ENCODE measurements at regions not wholly inside any gene's neighbourhood (a gene's known extent, or its start where the extent isn't known, plus 50 kb on each side); places are given as distances from the start of the nearest gene placed in this dataset.

- ChIA-PET CTCF (no interaction called here), POLR2A (no interaction called here)
- ATAC-seq (no peak), DNase-seq (no peak)
- no peaks in the 10 kb centered on the region for H3K27me3 Mint-ChIP-seq (ENCODE audit: low read depth)
- H3K9me3 Mint-ChIP-seq (ENCODE audit: insufficient read depth): peaks cover 4% of the 10 kb centered on the region
- H3K4me1 Mint-ChIP-seq (ENCODE audit: low read depth): peaks cover 9% of the 10 kb centered on the region
- no peak overlapping the region for H3K4me3 Mint-ChIP-seq
- H3K36me3 Mint-ChIP-seq (ENCODE audit: low read depth): no peaks in the 10 kb centered on the region
- no peak overlapping the region for H3K27ac Mint-ChIP-seq
Measured at GRCh38 chr3:144189044-144189443, 217.4 kb downstream of the DIPK2A start.

DNA sequence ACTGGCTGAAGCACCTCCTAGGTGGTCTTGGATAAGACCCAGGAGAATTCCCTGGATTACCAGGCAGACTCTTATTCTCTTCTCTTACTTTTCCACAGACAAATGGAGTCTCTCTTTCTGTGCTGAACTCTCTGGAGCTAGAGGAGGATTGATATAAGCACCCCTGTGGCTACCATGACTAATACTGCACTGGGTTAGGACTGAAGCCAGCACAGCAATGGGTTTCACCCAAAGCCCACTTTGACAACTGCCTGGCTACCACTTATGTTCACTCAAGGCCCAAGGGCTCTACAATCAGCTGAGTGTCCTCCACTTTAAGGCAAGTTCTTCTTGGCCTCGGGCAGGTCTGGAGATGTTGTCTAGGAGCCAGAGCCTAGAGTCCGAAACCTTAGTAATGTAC lies 225.5 kb downstream of the DIPK2A start:
- Mint-ChIP-seq H3K4me1 (ENCODE audit: low read depth) (no peaks in the 10 kb centered on the region), H3K4me3 (no peak overlapping the region), H3K27ac (no peak overlapping the region), H3K9me3 (ENCODE audit: insufficient read depth) (no peaks in the 10 kb centered on the region), H3K27me3 (ENCODE audit: low read depth) (no peaks in the 10 kb centered on the region), H3K36me3 (ENCODE audit: low read depth) (no peaks in the 10 kb centered on the region)
- ChIA-PET POLR2A (no interaction called here), CTCF (no interaction called here)
- no peak for ATAC-seq
- DNase-seq: no peak

DNA sequence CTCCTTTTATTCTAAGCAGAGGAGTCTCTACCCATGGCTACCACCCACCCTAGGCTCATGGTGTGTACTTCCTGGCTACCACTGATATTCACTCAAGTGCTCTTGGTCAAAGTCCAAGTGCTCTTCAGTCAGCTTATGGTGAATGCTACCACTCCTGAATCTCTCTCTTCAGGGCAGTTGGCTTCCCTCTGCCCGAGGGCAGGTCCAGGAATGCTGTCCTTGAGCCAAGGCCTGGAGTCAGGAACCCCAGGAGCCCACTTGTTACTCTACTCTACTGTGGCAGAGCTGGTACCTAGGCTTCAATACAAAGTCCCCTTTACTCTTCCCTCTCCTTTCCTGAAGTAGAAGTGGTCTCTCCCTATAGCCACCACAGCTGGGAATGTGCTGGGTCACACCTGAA lies 226.0 kb downstream of the DIPK2A start:
- Mint-ChIP-seq H3K9me3 (ENCODE audit: insufficient read depth) (no peaks in the 10 kb centered on the region), H3K36me3 (ENCODE audit: low read depth) (no peaks in the 10 kb centered on the region), H3K27ac (no peak overlapping the region), H3K27me3 (ENCODE audit: low read depth) (no peaks in the 10 kb centered on the region), H3K4me3 (no peak overlapping the region), H3K4me1 (ENCODE audit: low read depth) (no peaks in the 10 kb centered on the region)
- DNase-seq: no peak
- ChIA-PET POLR2A (no interaction called here), CTCF (no interaction called here)
- ATAC-seq: no peak

DNA sequence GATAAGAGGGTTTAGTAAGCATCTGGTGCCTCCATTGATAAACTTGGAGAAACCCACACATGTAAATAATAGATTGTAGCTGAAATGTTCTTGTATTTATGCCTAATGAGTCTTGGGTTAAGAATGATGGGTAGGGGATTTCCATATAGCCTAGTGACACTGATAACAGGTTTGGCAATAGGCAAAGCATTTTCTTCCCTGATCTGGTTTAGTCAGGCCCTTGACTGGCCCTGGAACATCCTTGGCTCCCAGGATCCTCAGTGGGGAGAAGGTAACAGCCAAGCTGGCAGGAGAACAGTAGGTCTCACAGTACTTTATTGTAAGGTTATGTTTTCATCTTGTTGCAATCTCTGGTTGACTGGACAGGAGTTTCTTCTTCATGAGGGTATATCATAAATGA lies 228.4 kb downstream of the DIPK2A start:
- CTCF ChIA-PET: no interaction called here
- Mint-ChIP-seq H3K27ac (no peak overlapping the region), H3K9me3 (ENCODE audit: insufficient read depth) (no peaks in the 10 kb centered on the region), H3K4me1 (ENCODE audit: low read depth) (no peaks in the 10 kb centered on the region), H3K4me3 (no peak overlapping the region), H3K27me3 (ENCODE audit: low read depth) (no peaks in the 10 kb centered on the region), H3K36me3 (ENCODE audit: low read depth) (no peaks in the 10 kb centered on the region)
- POLR2A ChIA-PET: no interaction called here
- ATAC-seq (no peak), DNase-seq (no peak)

DNA sequence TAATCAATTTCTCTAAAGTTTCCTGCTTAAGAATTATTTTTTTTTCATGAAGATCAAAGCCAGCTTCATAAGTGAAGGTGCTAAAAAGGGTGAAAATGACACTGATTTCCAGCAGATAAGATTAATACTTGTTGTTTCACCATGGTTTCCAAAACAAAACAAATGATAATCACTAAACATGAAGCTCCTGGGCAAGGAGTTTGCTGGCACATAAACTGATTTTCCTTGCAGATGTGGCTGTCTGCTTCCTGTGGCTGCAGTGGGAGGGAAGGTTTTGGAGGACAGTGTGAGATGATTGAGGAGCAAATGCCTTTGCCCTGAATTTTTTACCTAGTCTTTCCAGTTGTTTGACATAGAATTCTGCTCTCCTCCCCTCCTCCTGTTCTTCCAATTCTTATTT lies 228.8 kb downstream of the DIPK2A start:
- ChIA-PET CTCF (no interaction called here), POLR2A (no interaction called here)
- Mint-ChIP-seq H3K4me3 (no peak overlapping the region), H3K27ac (no peak overlapping the region), H3K4me1 (ENCODE audit: low read depth) (no peaks in the 10 kb centered on the region), H3K27me3 (ENCODE audit: low read depth) (no peaks in the 10 kb centered on the region), H3K36me3 (ENCODE audit: low read depth) (no peaks in the 10 kb centered on the region), H3K9me3 (ENCODE audit: insufficient read depth) (no peaks in the 10 kb centered on the region)
- ATAC-seq: no peak
- no peak for DNase-seq

DNA sequence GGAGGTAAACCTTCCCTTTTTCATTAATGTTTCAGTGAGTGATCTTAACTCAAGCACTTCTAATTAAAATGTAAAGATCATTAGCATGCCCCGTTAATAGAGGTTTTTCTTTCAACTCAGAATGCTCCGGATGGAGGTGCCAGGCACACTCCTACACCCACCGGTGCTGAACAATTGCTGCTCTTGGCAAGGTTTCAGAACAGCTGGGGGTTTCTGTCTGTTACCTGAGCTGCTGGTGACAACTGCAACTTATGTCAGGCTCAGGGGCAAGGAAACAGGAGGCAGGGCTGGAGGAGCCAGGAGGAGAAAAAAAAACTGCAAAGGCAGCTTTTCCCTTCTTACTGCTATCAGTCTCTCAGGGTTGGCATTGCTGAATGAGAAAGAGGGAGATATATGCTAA lies 250.1 kb downstream of the DIPK2A start:
- H3K36me3 Mint-ChIP-seq (ENCODE audit: low read depth): no peaks in the 10 kb centered on the region
- ChIA-PET POLR2A (no interaction called here), CTCF (no interaction called here)
- no peak overlapping the region for H3K4me3 Mint-ChIP-seq
- no peaks in the 10 kb centered on the region for H3K27me3 Mint-ChIP-seq (ENCODE audit: low read depth)
- no peaks in the 10 kb centered on the region for H3K4me1 Mint-ChIP-seq (ENCODE audit: low read depth)
- no peaks in the 10 kb centered on the region for H3K9me3 Mint-ChIP-seq (ENCODE audit: insufficient read depth)
- no peak overlapping the region for H3K27ac Mint-ChIP-seq
- DNase-seq: no peak
- ATAC-seq: no peak

DNA sequence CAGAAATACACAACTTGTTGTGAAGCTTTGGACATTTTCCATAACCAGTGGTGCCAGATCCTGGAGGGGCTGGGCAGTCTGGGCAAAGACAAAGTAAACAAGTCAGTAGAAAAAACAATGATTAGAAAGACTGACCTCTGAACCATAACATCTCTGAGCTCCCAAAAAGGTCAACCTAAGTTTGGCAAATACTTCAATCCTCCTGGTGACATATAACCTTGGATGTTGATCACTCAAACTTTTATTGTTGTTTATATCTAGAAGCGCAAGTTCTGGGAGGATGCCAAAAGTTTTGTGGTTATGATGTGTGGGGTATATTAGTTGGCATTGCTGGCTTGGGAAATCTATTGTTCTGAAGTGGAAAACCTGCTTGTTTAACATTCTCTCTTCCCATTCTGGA lies 257.7 kb downstream of the DIPK2A start:
- Mint-ChIP-seq H3K36me3 (ENCODE audit: low read depth) (no peaks in the 10 kb centered on the region), H3K4me1 (ENCODE audit: low read depth) (no peaks in the 10 kb centered on the region), H3K27ac (no peak overlapping the region), H3K9me3 (ENCODE audit: insufficient read depth) (no peaks in the 10 kb centered on the region), H3K4me3 (no peak overlapping the region), H3K27me3 (ENCODE audit: low read depth) (no peaks in the 10 kb centered on the region)
- POLR2A ChIA-PET: no interaction called here
- DNase-seq (no peak), ATAC-seq (no peak)
- CTCF ChIA-PET: no interaction called here

DNA sequence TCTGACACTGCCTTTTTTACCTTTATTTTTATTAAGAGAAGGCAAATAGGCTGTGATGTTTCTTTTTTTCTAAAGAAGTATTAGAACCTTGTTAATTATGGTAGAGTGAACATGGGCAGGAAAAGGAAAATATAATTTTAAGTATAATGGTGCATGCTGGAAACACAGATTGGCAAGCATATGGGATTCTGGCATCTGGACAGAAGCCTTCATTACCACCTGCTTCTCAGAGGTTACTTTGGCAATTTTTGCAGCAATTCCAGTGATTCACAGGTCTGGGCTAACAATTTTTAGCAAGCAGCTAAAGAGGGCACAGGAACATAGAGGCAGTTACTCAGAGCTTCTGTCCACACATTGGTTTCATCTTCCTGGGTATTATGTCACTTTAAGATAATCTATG lies 258.3 kb downstream of the DIPK2A start:
- no peak for DNase-seq
- Mint-ChIP-seq H3K27ac (no peak overlapping the region), H3K36me3 (ENCODE audit: low read depth) (no peaks in the 10 kb centered on the region), H3K4me3 (no peak overlapping the region), H3K4me1 (ENCODE audit: low read depth) (no peaks in the 10 kb centered on the region), H3K9me3 (ENCODE audit: insufficient read depth) (no peaks in the 10 kb centered on the region), H3K27me3 (ENCODE audit: low read depth) (no peaks in the 10 kb centered on the region)
- POLR2A ChIA-PET: no interaction called here
- no peak for ATAC-seq
- CTCF ChIA-PET: no interaction called here

DNA sequence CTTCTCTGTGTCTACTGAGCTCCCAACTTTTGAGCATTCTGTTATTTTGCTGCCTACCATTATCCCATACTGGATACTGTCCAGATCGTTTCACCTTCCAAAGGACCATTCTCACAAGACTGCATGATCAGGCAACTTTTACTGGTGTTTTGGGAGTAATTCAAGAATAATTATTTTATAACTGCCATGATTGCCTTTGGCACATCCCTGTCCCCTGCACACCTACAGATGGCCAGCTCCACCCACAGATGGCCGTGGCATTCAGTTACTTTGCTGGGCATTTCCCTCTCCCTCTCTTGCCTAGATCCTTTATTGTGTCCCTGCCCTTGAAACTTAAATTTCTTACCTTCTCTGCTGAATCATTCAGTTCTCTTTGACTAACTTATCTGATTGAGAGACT lies 263.9 kb downstream of the DIPK2A start:
- no peaks in the 10 kb centered on the region for H3K27me3 Mint-ChIP-seq (ENCODE audit: low read depth)
- no peaks in the 10 kb centered on the region for H3K36me3 Mint-ChIP-seq (ENCODE audit: low read depth)
- POLR2A ChIA-PET: no interaction called here
- H3K9me3 Mint-ChIP-seq (ENCODE audit: insufficient read depth): no peaks in the 10 kb centered on the region
- no peak overlapping the region for H3K27ac Mint-ChIP-seq
- CTCF ChIA-PET: no interaction called here
- H3K4me3 Mint-ChIP-seq: no peak overlapping the region
- H3K4me1 Mint-ChIP-seq (ENCODE audit: low read depth): no peaks in the 10 kb centered on the region
- ATAC-seq: no peak
- no peak for DNase-seq

DNA sequence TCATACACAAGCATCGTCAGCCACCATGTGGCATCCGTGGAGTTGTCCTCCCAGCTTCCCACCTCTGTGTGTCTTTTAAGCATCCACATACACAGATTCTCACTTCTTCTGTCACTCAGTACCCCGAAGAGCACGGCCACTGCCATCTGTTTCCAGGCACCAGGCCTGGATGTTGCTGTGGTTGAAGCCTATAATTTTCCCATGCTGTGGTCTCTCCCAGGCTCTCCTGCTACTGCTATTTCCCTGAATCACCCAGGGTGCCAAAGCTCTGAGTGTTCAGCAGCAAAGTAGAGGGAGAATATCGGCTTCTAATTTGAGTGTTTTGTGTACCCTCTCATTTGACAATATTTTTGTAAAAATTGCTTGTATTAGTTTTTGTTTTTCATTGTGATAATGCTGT lies 265.7 kb downstream of the DIPK2A start:
- no peak overlapping the region for H3K27ac Mint-ChIP-seq
- DNase-seq: no peak
- H3K9me3 Mint-ChIP-seq (ENCODE audit: insufficient read depth): no peaks in the 10 kb centered on the region
- CTCF ChIA-PET: no interaction called here
- no peak overlapping the region for H3K4me3 Mint-ChIP-seq
- H3K4me1 Mint-ChIP-seq (ENCODE audit: low read depth): no peaks in the 10 kb centered on the region
- no peak for ATAC-seq
- H3K36me3 Mint-ChIP-seq (ENCODE audit: low read depth): no peaks in the 10 kb centered on the region
- no peaks in the 10 kb centered on the region for H3K27me3 Mint-ChIP-seq (ENCODE audit: low read depth)
- POLR2A ChIA-PET: no interaction called here

DNA sequence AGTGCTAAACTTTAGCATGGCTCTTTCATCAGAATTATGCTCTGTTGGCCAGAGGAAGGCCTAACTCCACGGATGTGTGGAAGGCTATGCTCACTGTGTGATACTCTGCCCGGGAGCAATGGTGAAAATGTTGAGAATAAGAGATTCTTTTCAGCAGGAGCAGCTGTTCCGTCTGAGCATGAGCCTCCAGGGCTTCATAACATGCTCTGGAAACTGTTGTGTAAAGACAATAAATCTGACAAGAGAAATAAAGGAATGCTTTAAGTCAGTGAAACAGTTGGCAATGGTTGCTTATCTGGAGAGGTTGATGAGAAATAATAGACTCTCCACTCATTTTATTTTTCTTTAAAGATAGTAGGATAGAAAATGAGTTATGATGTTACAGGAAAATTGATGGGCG lies 269.8 kb downstream of the DIPK2A start:
- H3K9me3 Mint-ChIP-seq (ENCODE audit: insufficient read depth): no peaks in the 10 kb centered on the region
- ATAC-seq (no peak), DNase-seq (no peak)
- no peaks in the 10 kb centered on the region for H3K36me3 Mint-ChIP-seq (ENCODE audit: low read depth)
- no peak overlapping the region for H3K4me3 Mint-ChIP-seq
- ChIA-PET CTCF (no interaction called here), POLR2A (no interaction called here)
- H3K27me3 Mint-ChIP-seq (ENCODE audit: low read depth): no peaks in the 10 kb centered on the region
- no peak overlapping the region for H3K27ac Mint-ChIP-seq
- no peaks in the 10 kb centered on the region for H3K4me1 Mint-ChIP-seq (ENCODE audit: low read depth)

- ChIA-PET POLR2A (no interaction called here), CTCF (no interaction called here)
- no peak for DNase-seq
- H3K4me3 Mint-ChIP-seq: no peak overlapping the region
- ATAC-seq: no peak
- H3K27me3 Mint-ChIP-seq (ENCODE audit: low read depth): no peaks in the 10 kb centered on the region
- H3K4me1 Mint-ChIP-seq (ENCODE audit: low read depth): no peaks in the 10 kb centered on the region
- H3K36me3 Mint-ChIP-seq (ENCODE audit: low read depth): no peaks in the 10 kb centered on the region
- H3K9me3 Mint-ChIP-seq (ENCODE audit: insufficient read depth): no peaks in the 10 kb centered on the region
- no peak overlapping the region for H3K27ac Mint-ChIP-seq
Measured at GRCh38 chr3:144242747-144243146, 271.1 kb downstream of the DIPK2A start.

- H3K36me3 Mint-ChIP-seq (ENCODE audit: low read depth): no peaks in the 10 kb centered on the region
- CTCF ChIA-PET: no interaction called here
- H3K4me1 Mint-ChIP-seq (ENCODE audit: low read depth): no peaks in the 10 kb centered on the region
- no peaks in the 10 kb centered on the region for H3K9me3 Mint-ChIP-seq (ENCODE audit: insufficient read depth)
- no peaks in the 10 kb centered on the region for H3K27me3 Mint-ChIP-seq (ENCODE audit: low read depth)
- DNase-seq: no peak
- no peak overlapping the region for H3K27ac Mint-ChIP-seq
- no peak for ATAC-seq
- H3K4me3 Mint-ChIP-seq: no peak overlapping the region
- POLR2A ChIA-PET: no interaction called here
Measured at GRCh38 chr3:144244662-144245061, 273.0 kb downstream of the DIPK2A start.

- Mint-ChIP-seq H3K4me3 (no peak overlapping the region), H3K27ac (no peak overlapping the region), H3K27me3 (ENCODE audit: low read depth) (peaks cover 10% of the 10 kb centered on the region), H3K9me3 (ENCODE audit: insufficient read depth) (no peaks in the 10 kb centered on the region), H3K36me3 (ENCODE audit: low read depth) (no peaks in the 10 kb centered on the region), H3K4me1 (ENCODE audit: low read depth) (no peaks in the 10 kb centered on the region)
- ATAC-seq (no peak), DNase-seq (no peak)
- POLR2A ChIA-PET: no interaction called here
- CTCF ChIA-PET: no interaction called here
Measured at GRCh38 chr3:144252896-144253295, 281.3 kb downstream of the DIPK2A start.
